Colonic mucosa (tissue), 4 donors: ENCODE measurements at regions not wholly inside any gene's neighbourhood (a gene's known extent, or its start where the extent isn't known, plus 50 kb on each side); places are given as distances from the start of the nearest gene placed in this dataset.
"Not testable (repeated sequence)": the region's sequence is repeated elsewhere in the genome, so short reads cannot be mapped to it uniquely, and the experiment has no call there.

Source experiments
- DNase-seq: peaks from one replicate; pipeline ENCODE4 v3.0.0-alpha.2; 2020
- H3K27ac ChIP-seq: fragments of 200-600 bp; one replicate; pipeline ENCODE4 v1.8.0; 2021
- H3K27me3 ChIP-seq: fragments of 200-600 bp; one replicate; pipeline ENCODE4 v1.8.0; 2021
- H3K36me3 ChIP-seq: fragments of 200-600 bp; one replicate; pipeline ENCODE4 v1.8.0; 2021
- H3K4me1 ChIP-seq: fragments of 200-600 bp; one replicate; pipeline ENCODE4 v1.8.0; 2021; ENCODE audit warnings: mild to moderate bottlenecking
- H3K4me3 ChIP-seq: fragments of 200-600 bp; one replicate; pipeline ENCODE4 v1.8.0; 2021
- H3K9ac ChIP-seq, 2 donors: one replicate each; pipeline ENCODE4 v1.7.0; 2013; ENCODE audit warnings: control low read depth in 2 of 2, low read depth in 2 of 2, low read length in 2 of 2
- H3K9me3 ChIP-seq: fragments of 200-600 bp; one replicate; pipeline ENCODE4 v1.8.0; 2021
- intact Hi-C: fragments of 100-400 bp; cut with DNase I; formaldehyde crosslinking; loops from one replicate; pipeline ENCODE4 v1.14.1; 2022
- TF ChIP-seq, protein P1 (sequence below): fragments of 200-600 bp; IDR thresholded peaks from one replicate; pipeline ENCODE4 v1.8.0; 2022; ENCODE audit warnings: antibody characterized with exemption, mild to moderate bottlenecking
- donor health status: healthy.
- donor health status: DM: no; HTN: no; CAD: no.
- donor health status: DM: no; HTN: no; CAD: no.

DNA sequence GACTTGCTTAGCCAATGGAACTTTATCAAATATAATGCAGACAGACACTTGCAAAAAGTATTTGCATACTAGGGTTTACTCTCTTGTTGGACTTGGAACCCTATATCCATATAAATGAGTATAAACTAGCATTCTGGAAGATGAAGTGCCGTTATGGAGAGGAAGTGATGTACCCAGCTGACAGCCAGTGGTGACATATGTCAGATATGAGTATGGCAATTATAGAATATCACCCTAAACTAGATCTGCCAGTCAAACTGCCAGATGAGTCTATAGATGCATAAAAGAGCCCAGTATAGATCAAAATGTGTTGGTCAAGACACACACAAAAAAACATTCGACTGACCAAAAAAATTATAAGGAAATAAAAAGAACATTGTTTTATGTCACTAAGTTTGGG is 739.3 kb downstream of the PLA2G4A start:
- DNase-seq: no peak
- no peaks in the 10 kb centered on the region for H3K27me3 ChIP-seq
- TF ChIP-seq, protein P1, sequence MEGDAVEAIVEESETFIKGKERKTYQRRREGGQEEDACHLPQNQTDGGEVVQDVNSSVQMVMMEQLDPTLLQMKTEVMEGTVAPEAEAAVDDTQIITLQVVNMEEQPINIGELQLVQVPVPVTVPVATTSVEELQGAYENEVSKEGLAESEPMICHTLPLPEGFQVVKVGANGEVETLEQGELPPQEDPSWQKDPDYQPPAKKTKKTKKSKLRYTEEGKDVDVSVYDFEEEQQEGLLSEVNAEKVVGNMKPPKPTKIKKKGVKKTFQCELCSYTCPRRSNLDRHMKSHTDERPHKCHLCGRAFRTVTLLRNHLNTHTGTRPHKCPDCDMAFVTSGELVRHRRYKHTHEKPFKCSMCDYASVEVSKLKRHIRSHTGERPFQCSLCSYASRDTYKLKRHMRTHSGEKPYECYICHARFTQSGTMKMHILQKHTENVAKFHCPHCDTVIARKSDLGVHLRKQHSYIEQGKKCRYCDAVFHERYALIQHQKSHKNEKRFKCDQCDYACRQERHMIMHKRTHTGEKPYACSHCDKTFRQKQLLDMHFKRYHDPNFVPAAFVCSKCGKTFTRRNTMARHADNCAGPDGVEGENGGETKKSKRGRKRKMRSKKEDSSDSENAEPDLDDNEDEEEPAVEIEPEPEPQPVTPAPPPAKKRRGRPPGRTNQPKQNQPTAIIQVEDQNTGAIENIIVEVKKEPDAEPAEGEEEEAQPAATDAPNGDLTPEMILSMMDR: no peak

DNA sequence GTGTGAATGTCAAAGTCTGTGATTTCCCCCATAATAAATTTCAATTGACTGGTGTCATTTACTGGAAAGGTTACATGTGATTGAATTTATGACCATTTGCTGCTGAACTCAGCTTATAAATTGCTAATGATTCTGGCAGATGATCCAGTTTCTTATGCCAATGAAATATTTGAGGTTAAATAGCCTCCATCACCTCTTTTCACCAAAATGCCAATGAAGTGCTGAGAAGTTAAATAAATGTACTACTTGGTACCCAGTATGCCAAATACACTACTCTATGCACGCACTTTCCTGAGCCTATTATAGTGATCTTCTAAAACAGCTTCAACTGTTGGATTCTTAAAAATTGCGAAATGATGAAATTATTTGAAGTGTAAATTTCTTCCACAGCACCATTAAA is 741.4 kb downstream of the PLA2G4A start:
- no peak overlapping the region for H3K27ac ChIP-seq
- H3K36me3 ChIP-seq: no peaks in the 10 kb centered on the region
- intact Hi-C loops: no loop called here
- no peaks in the 10 kb centered on the region for H3K4me1 ChIP-seq
- no peak overlapping the region for H3K9ac ChIP-seq
- TF ChIP-seq, protein P1: no peak
- H3K9me3 ChIP-seq: no peaks in the 10 kb centered on the region
- no peak overlapping the region for H3K4me3 ChIP-seq
- H3K27me3 ChIP-seq: no peaks in the 10 kb centered on the region
- no peak for DNase-seq

More for the DNA sequence above, 739.3 kb downstream of the PLA2G4A start:
- intact Hi-C loops: no loop called here
- no peaks in the 10 kb centered on the region for H3K36me3 ChIP-seq
- no peak overlapping the region for H3K27ac ChIP-seq
- no peak overlapping the region for H3K4me3 ChIP-seq
- no peak overlapping the region for H3K9ac ChIP-seq
- H3K4me1 ChIP-seq: no peaks in the 10 kb centered on the region
- H3K9me3 ChIP-seq: no peaks in the 10 kb centered on the region

DNA sequence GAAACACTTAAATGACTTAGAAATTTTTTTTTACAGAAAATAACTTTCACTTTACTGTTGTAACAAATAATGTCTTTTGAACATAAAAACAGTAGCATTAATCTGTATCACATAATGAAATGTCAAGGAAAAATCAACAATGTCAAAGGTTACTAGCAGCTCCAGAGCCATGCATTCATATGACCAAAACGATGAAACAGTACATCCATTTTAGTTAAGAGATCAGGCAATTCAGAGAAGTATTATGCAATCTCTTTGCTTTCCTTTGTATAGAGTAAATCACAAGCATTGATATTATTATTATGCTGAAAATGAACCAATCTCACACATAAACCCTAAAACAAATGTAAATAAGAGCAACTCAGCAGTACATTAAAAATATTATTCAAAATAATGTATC is 748.9 kb downstream of the PLA2G4A start:
- Histone ChIP-seq H3K27ac (no peak overlapping the region), H3K4me3 (no peak overlapping the region), H3K36me3 (no peaks in the 10 kb centered on the region), H3K9me3 (peaks cover 8% of the 10 kb centered on the region), H3K27me3 (no peaks in the 10 kb centered on the region), H3K4me1 (no peaks in the 10 kb centered on the region), H3K9ac (no peak overlapping the region)
- TF ChIP-seq, protein P1: no peak
- intact Hi-C loops: no loop called here
- DNase-seq: no peak

DNA sequence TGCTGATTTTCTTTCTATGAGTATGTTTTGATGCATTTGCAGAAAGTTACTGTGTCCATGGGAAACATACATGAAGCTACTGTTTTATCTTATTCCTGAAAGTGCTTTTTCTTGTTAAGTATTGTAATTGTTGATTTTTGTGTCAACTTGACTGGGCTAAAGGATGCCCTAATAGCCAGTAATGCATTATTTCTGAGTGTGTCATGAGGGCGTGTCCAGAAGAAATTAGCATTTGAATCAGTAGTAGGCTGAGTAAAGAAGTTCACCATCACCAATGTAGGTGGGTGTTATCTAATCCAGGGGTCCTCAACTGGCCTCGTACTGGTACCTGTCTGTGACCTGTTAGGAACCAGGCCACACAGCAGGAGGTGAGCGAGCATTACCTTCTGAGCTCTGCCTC is 760.2 kb downstream of the PLA2G4A start:
- Histone ChIP-seq H3K36me3 (no peaks in the 10 kb centered on the region), H3K27ac (no peak overlapping the region), H3K9ac (no peak overlapping the region), H3K27me3 (no peaks in the 10 kb centered on the region), H3K9me3 (no peaks in the 10 kb centered on the region), H3K4me3 (no peak overlapping the region), H3K4me1 (no peaks in the 10 kb centered on the region)
- DNase-seq: no peak
- intact Hi-C loops: no loop called here
- TF ChIP-seq, protein P1: no peak

DNA sequence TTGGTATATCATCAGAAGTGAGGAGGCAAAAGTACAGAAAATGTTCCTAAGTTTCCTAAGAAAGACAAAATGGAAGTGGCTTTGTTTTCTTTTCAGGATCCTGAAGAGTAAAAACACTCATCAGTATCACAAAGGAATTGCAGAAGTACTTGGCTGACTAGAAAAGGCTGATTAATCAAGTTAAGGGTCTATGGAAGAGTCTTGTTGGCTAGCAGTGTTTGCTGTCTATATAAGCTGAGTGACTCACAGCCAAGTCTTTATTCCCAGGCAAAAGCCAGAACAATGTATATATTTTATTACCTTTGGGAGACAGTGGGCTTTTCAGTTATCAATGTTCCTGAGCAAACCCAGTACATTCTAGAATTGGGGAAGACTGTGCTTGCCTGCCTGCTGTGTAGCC is 777.0 kb downstream of the PLA2G4A start:
- Histone ChIP-seq H3K9me3 (no peaks in the 10 kb centered on the region), H3K36me3 (no peaks in the 10 kb centered on the region), H3K9ac (no peak overlapping the region), H3K27ac (no peak overlapping the region), H3K4me1 (no peaks in the 10 kb centered on the region), H3K27me3 (no peaks in the 10 kb centered on the region), H3K4me3 (no peak overlapping the region)
- no peak for DNase-seq
- intact Hi-C loops: no loop called here
- TF ChIP-seq, protein P1: no peak

DNA sequence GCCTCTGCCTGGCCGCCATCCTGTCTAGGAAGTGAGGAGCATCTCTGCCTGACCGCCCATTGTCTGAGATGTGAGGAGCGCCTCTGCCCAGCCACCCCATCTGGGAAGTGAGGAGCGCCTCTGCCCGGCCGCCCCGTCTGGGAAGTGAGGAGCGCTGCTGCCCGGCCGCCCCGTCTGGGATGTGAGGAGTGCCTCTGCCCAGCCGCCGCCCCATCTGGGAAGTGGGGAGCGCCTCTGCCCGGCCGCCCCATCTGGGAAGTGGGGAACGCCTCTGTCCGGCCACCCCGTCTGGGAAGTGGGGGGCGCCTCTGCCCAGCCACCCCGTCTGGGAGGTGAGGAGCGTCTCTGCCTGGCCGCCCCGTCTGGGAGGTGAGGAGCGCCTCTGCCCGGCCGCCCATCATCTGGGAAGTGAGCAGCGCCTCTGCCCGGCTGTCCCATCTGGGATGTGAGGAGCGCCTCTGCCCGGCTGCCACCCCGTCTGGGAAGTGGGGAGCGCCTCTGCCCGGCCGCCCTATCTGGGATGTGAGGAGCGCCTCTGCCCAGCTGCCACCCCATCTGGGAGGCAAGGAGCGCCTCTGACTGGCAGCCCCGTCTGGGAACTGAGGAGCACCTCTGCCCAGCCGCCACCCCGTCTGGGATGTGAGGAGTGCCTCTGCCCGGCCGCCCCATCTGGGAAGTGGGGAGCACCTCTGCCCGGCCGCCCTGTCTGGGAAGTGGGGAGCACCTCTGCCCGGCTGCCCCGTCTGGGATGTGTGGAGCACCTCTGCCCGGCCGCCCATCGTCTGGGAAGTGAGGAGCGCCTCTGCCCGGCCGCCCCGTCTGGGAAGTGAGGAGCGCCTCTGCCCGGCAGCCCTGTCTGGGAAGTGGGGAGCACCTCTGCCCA is 787.3 kb downstream of the PLA2G4A start:
- H3K9ac ChIP-seq, intact Hi-C loops, H3K4me1 ChIP-seq, H3K27me3 ChIP-seq, H3K36me3 ChIP-seq, H3K4me3 ChIP-seq, DNase-seq, H3K9me3 ChIP-seq, H3K27ac ChIP-seq: not testable (repeated sequence)

DNA sequence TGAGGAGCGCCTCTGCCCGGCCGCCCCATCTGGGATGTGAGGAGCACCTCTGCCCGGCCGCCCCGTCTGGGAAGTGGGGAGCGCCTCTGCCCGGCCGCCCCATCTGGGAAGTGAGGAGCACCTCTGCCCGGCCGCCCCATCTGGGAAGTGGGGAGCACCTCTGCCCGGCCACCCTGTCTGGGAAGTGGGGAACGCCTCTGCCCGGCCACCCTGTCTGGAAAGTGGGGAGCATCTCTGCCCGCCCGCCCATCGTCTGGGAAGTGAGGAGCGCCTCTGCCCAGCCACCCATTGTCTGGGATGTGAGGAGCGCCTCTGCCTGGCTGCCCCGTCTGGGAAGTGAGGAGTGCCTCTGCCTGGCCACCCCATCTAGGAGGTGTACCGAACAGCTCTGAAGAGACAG is 788.1 kb downstream of the PLA2G4A start:
- H3K36me3 ChIP-seq, DNase-seq, H3K27me3 ChIP-seq, H3K4me3 ChIP-seq, H3K9me3 ChIP-seq, H3K27ac ChIP-seq, H3K9ac ChIP-seq, H3K4me1 ChIP-seq, intact Hi-C loops: not testable (repeated sequence)
